AG04449 (cell line): ENCODE measurements at regions not wholly inside any gene's neighbourhood (a gene's known extent, or its start where the extent isn't known, plus 50 kb on each side); places are given as distances from the start of the nearest gene placed in this dataset.

Experiments used
- CTCF ChIA-PET: fragments of 350-600 bp; formaldehyde crosslinking; extraction: SDS; loops from one replicate; lab custom pipeline; 2021; ENCODE audit warnings: antibody characterized with exemption; lab: Yijun Ruan, JAX
- POLR2A ChIA-PET: fragments of 400-600, 350-600 bp; formaldehyde crosslinking; extraction: SDS; loops from one replicate; lab custom pipeline; 2020; ENCODE audit warnings: antibody characterized with exemption, inconsistent platforms; lab: Yijun Ruan, JAX
- DNase-seq: peaks from one replicate; pipeline ENCODE4 v3.0.0-alpha.2; 2010; ENCODE audit warnings: low read depth, low spot score
- H3K4me3 ChIP-seq: 2 replicates; pipeline ENCODE4 v1.5.1; 2011; ENCODE audit warnings: low read depth, mild to moderate bottlenecking, control low read depth, low read length
- CTCF ChIP-seq: IDR thresholded peaks from one replicate; pipeline ENCODE4 v1.5.1; 2011; ENCODE audit warnings: mild to moderate bottlenecking, moderate library complexity, low read length, control low read depth, inconsistent platforms; ENCODE audit not compliant: insufficient read depth; ENCODE audit errors: missing control alignments

- no peak for TF ChIP-seq CTCF
- DNase-seq, result no peak
- H3K4me3 ChIP-seq, result no peak overlapping the region
- ChIA-PET CTCF (no interaction called here), POLR2A (no interaction called here)
These were observed 1402.1 kb upstream of the ACO1 start for GRCh38 chr9:30982301-30982700.

GRCh38 chr9:30995956-30996738, 1388.3 kb upstream of the ACO1 start:
- no peak overlapping the region for H3K4me3 ChIP-seq
- no peak for DNase-seq
- ChIA-PET POLR2A (no interaction called here), CTCF (no interaction called here)
- no peak for TF ChIP-seq CTCF

GRCh38 chr9:30996761-30997160, 1387.7 kb upstream of the ACO1 start:
- ChIA-PET CTCF (no interaction called here), POLR2A (no interaction called here)
- H3K4me3 ChIP-seq, result no peak overlapping the region
- no peak for TF ChIP-seq CTCF
- DNase-seq, result no peak

- DNase-seq, result no peak
- no peak overlapping the region for H3K4me3 ChIP-seq
- POLR2A ChIA-PET, result no interaction called here
- no peak for TF ChIP-seq CTCF
- CTCF ChIA-PET, result no interaction called here
These were observed 1387.2 kb upstream of the ACO1 start for GRCh38 chr9:30997291-30997690.

- CTCF ChIA-PET, result no interaction called here
- no peak overlapping the region for H3K4me3 ChIP-seq
- POLR2A ChIA-PET, result no interaction called here
- no peak for DNase-seq
- TF ChIP-seq CTCF, result no peak
These were observed 1379.3 kb upstream of the ACO1 start for GRCh38 chr9:31005086-31005665.

- POLR2A ChIA-PET, result no interaction called here
- TF ChIP-seq CTCF, result no peak
These were observed 1371.1 kb upstream of the ACO1 start for GRCh38 chr9:31013371-31013770.

More at GRCh38 chr9:31013371-31013770, 1371.1 kb upstream of the ACO1 start:
- no peak for DNase-seq
- CTCF ChIA-PET, result no interaction called here
- H3K4me3 ChIP-seq, result no peak overlapping the region
